Ovary (tissue), 7 donors: ENCODE measurements at regions not wholly inside any gene's neighbourhood (a gene's known extent, or its start where the extent isn't known, plus 50 kb on each side); places are given as distances from the start of the nearest gene placed in this dataset.

Experiments
- DNase-seq, 5 donors: peaks; one replicate each; pipeline ENCODE4 v3.0.0-alpha.2; 2019 to 2020
- H3K27ac ChIP-seq, 2 donors: fragments of 200-600 bp; one replicate each; pipeline versions ENCODE4 v1.5.1 to v1.8.0; 2019 to 2022
- H3K27me3 ChIP-seq: fragments of 200-600 bp; one replicate; pipeline ENCODE4 v1.8.0; 2022
- H3K36me3 ChIP-seq: fragments of 200-600 bp; sonication (generic); one replicate; pipeline ENCODE4 v1.5.1; 2019
- H3K4me1 ChIP-seq: one replicate; pipeline ENCODE4 v1.8.1; 2013; ENCODE audit warnings: mild to moderate bottlenecking, moderate library complexity; ENCODE audit not compliant: insufficient read depth
- H3K4me3 ChIP-seq: fragments of 200-600 bp; sonication (generic); one replicate; pipeline ENCODE4 v1.5.1; 2017
- H3K9me3 ChIP-seq, 2 donors: fragments of 200-600 bp in 1 of 2; sonication (generic) in 1 of 2; one replicate each; pipeline versions ENCODE4 v1.5.1 to v1.8.1; 2013 to 2019; ENCODE audit warnings: mild to moderate bottlenecking in 1 of 2, moderate library complexity in 1 of 2
- EP300 ChIP-seq: sonication (generic); formaldehyde crosslinking; IDR thresholded peaks from one replicate; pipeline ENCODE4 v1.6.1; 2017; ENCODE audit warnings: antibody characterized with exemption
- POLR2A ChIP-seq: fragments of 450-650 bp; IDR thresholded peaks from one replicate; pipeline ENCODE4 v1.6.1; 2017; ENCODE audit warnings: antibody characterized with exemption, mild to moderate bottlenecking, moderate library complexity
- WGBS, 3 donors: extraction: QIAGEN DNeasy Blood & Tissue Kit in 1 of 3; methylation state at CpG; one replicate each; pipeline versions ENCODE4 v1.1.5 to v1.1.7; 2013 to 2017; 5-methylcytosine and 5-hydroxymethylcytosine counted together
- intact Hi-C, 4 donors: fragments of 100-400 bp; cut with DNase I; formaldehyde crosslinking; loops; one replicate each; pipeline versions ENCODE4 v1.11.0 to v1.15.1; 2022 to 2023
- TF ChIP-seq, protein P1 (sequence below), 3 donors: fragments of 450-650 bp in 2 of 3; fragments of 200-600 bp in 1 of 3; IDR thresholded peaks; one replicate each; pipeline versions ENCODE4 v1.5.1 to v1.8.0; 2016 to 2022; ENCODE audit warnings: antibody characterized with exemption in 3 of 3, mild to moderate bottlenecking in 1 of 3
- donor health status: DM: no; HTN: no; CAD: no; lungs with moderate emphysema.
- donor health status: DM: no; HTN: no; CAD: no.
- donor health status: Bipolar disorder and iron deficiency.
- donor health status: DM: no; HTN: no; CAD: no.
- donor health status: DM: yes; HTN: yes; CAD: no.

GRCh38 chr20:11792568-11792953, 125.1 kb upstream of the BTBD3 start:
- intact Hi-C loops = no loop called here
- Histone ChIP-seq H3K9me3 (no peaks in the 10 kb centered on the region), H3K27ac (no peak overlapping the region), H3K36me3 (no peaks in the 10 kb centered on the region), H3K4me1 (no peaks in the 10 kb centered on the region), H3K27me3 (no peaks in the 10 kb centered on the region), H3K4me3 (no peak overlapping the region)
- TF ChIP-seq EP300 (no peak), POLR2A (no peak)
- TF ChIP-seq, protein P1, sequence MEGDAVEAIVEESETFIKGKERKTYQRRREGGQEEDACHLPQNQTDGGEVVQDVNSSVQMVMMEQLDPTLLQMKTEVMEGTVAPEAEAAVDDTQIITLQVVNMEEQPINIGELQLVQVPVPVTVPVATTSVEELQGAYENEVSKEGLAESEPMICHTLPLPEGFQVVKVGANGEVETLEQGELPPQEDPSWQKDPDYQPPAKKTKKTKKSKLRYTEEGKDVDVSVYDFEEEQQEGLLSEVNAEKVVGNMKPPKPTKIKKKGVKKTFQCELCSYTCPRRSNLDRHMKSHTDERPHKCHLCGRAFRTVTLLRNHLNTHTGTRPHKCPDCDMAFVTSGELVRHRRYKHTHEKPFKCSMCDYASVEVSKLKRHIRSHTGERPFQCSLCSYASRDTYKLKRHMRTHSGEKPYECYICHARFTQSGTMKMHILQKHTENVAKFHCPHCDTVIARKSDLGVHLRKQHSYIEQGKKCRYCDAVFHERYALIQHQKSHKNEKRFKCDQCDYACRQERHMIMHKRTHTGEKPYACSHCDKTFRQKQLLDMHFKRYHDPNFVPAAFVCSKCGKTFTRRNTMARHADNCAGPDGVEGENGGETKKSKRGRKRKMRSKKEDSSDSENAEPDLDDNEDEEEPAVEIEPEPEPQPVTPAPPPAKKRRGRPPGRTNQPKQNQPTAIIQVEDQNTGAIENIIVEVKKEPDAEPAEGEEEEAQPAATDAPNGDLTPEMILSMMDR (IDR thresholded peaks at IDR 0.05) = no peak
- DNase-seq = no peak
- WGBS, 3 donors = 66 to 72% (median 69%) methylated on average over 2 of the region's 2 CpGs

DNA sequence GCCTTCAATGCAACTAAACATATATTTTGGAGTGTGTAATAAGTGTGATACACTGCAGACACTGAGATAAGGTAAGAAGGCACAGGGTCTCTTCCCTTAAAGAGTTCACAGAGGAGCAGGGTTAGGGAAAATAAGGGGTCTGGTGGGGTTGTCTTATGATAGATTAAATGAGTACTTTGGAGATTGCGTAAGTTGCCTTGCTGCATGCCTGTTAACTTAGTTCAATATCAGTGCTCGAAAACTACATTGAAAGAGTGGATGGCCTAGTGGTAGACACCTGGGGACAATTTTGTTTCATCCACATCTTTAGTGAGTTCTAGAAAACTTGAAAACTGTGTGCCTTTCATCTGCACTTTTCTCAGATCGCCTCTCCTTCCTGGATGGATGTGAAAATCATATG, 123.2 kb upstream of the BTBD3 start:
- WGBS, 3 donors = 95 to 98% (median 95%) methylated on average over 3 of the region's 3 CpGs
- H3K9me3 ChIP-seq = no peaks in the 10 kb centered on the region
- no peak overlapping the region for H3K27ac ChIP-seq
- DNase-seq = no peak
- intact Hi-C loops = no loop called here
- no peak overlapping the region for H3K4me3 ChIP-seq
- no peaks in the 10 kb centered on the region for H3K27me3 ChIP-seq
- no peaks in the 10 kb centered on the region for H3K4me1 ChIP-seq
- H3K36me3 ChIP-seq = no peaks in the 10 kb centered on the region
- TF ChIP-seq EP300 = no peak
- TF ChIP-seq, protein P1 (IDR thresholded peaks at IDR 0.05) = no peak
- no peak for TF ChIP-seq POLR2A

DNA sequence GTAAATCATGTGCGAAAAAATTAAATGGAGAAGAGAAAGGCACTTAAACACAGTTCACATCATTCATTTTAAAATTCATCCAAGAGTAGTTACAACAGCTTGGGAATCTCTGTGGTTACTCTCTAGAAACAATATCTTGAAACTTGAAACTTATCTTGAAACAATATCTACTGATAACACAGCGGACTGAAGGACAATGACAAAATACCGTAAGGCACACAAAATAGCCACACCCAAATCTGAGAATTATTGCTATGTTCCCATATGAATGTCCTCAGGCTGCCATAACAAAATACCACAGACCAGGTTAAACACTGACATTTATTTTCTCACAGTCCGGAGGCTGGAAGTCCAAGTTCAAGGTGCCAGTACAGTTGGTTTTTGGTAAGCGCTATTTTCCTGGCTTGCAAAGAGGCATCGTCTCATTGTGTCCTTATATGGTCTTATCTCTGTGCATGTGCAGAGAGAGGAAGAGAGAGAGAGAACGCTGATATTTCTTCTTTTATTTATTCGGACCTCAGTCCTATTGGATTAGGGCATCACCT, 122.5 kb upstream of the BTBD3 start:
- Histone ChIP-seq H3K27me3 (no peaks in the 10 kb centered on the region), H3K4me3 (no peak overlapping the region), H3K27ac (no peak overlapping the region), H3K9me3 (no peaks in the 10 kb centered on the region), H3K4me1 (no peaks in the 10 kb centered on the region), H3K36me3 (no peaks in the 10 kb centered on the region)
- DNase-seq = no peak
- intact Hi-C loops = no loop called here
- 76 to 94% (median 87%) methylated on average over 8 of the region's 8 CpGs for WGBS, 3 donors
- TF ChIP-seq POLR2A = no peak
- TF ChIP-seq, protein P1 (IDR thresholded peaks at IDR 0.05) = no peak
- no peak for TF ChIP-seq EP300

GRCh38 chr20:11796026-11796425, 121.7 kb upstream of the BTBD3 start:
- 63 to 73% (median 65%) methylated on average over 4 of the region's 4 CpGs for WGBS, 3 donors
- TF ChIP-seq POLR2A = no peak
- no peak for TF ChIP-seq EP300
- H3K9me3 ChIP-seq = no peaks in the 10 kb centered on the region
- no peak overlapping the region for H3K27ac ChIP-seq
- H3K36me3 ChIP-seq = no peaks in the 10 kb centered on the region
- no peaks in the 10 kb centered on the region for H3K4me1 ChIP-seq
- H3K4me3 ChIP-seq = no peak overlapping the region
- intact Hi-C loops = no loop called here
- no peaks in the 10 kb centered on the region for H3K27me3 ChIP-seq
- no peak for DNase-seq

DNA sequence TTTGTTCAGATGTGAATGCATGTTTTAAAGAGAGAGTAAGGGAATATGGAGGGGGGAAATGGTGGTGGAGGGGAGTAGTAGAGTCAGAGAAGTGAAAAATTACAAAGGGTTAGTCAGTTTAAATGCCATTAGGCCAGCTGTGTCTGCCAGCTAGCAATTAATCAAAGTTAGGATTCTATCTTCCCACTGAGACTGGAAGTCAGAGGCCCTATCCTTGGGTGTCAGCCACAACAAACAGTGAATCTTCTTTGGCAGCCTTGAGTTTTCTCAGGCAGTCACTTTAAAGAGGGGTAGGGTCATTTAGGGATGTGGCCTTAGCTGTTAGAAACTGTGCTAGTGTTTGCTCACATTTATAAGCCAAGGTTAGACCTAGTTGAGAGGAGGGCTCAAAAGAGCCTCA, 120.5 kb upstream of the BTBD3 start:
- no peak for DNase-seq
- Histone ChIP-seq H3K27ac (no peak overlapping the region), H3K4me1 (no peaks in the 10 kb centered on the region), H3K4me3 (no peak overlapping the region), H3K9me3 (no peaks in the 10 kb centered on the region), H3K36me3 (no peaks in the 10 kb centered on the region), H3K27me3 (no peaks in the 10 kb centered on the region)
- intact Hi-C loops = no loop called here
- TF ChIP-seq, protein P1 (IDR thresholded peaks at IDR 0.05) = no peak
- TF ChIP-seq POLR2A = no peak
- no peak for TF ChIP-seq EP300
